Spleen (tissue), 11 donors: ENCODE measurements at regions not wholly inside any gene's neighbourhood (a gene's known extent, or its start where the extent isn't known, plus 50 kb on each side); places are given as distances from the start of the nearest gene placed in this dataset.
"Not testable (repeated sequence)": the region's sequence is repeated elsewhere in the genome, so short reads cannot be mapped to it uniquely, and the experiment has no call there.

Experiments
- DNase-seq: peaks from one replicate; pipeline ENCODE4 v3.0.0-alpha.2; 2020
- H3K27ac ChIP-seq, 8 donors: fragments of 200-600 bp; sonication (generic) in 7 of 8; 1 replicate in 4 of 8; 2 replicates in 4 of 8; pipeline versions ENCODE4 v1.5.0 to v1.8.0; 2016 to 2021; ENCODE audit warnings: inconsistent platforms in 4 of 8, mild to moderate bottlenecking in 4 of 8, moderate library complexity in 1 of 8
- H3K27me3 ChIP-seq, 7 donors: fragments of 200-600 bp; sonication (generic) in 6 of 7; replicated peaks in 1 of 7; 1 replicate in 4 of 7; 2 replicates in 3 of 7; pipeline versions ENCODE4 v1.5.0 to v1.8.0; 2016 to 2021; ENCODE audit warnings: inconsistent platforms in 3 of 7, mild to moderate bottlenecking in 1 of 7
- H3K36me3 ChIP-seq, 6 donors: fragments of 200-600 bp; sonication (generic) in 5 of 6; 1 replicate in 4 of 6; 2 replicates in 2 of 6; pipeline versions ENCODE4 v1.5.0 to v1.8.0; 2016 to 2021; ENCODE audit warnings: inconsistent platforms in 2 of 6
- H3K4me1 ChIP-seq, 6 donors: fragments of 200-600 bp; sonication (generic) in 5 of 6; 1 replicate in 3 of 6; 2 replicates in 3 of 6; pipeline versions ENCODE4 v1.5.0 to v1.8.0; 2016 to 2021; ENCODE audit warnings: inconsistent platforms in 3 of 6
- H3K4me3 ChIP-seq, 8 donors: fragments of 200-600 bp; sonication (generic) in 7 of 8; 1 replicate in 4 of 8; 2 replicates in 4 of 8; pipeline versions ENCODE4 v1.5.0 to v1.8.0; 2016 to 2021; ENCODE audit warnings: inconsistent platforms in 4 of 8, mild to moderate bottlenecking in 4 of 8, moderate library complexity in 2 of 8
- H3K9me3 ChIP-seq, 8 donors: fragments of 200-600 bp; sonication (generic) in 7 of 8; 1 replicate in 4 of 8; 2 replicates in 4 of 8; pipeline versions ENCODE4 v1.5.0 to v1.8.0; 2016 to 2021; ENCODE audit warnings: inconsistent platforms in 4 of 8
- CTCF ChIP-seq, 11 experiments: fragments of 200-600 bp in 7 of 11; fragments of 450-650 bp in 4 of 11; sonication (generic) in 4 of 11; IDR thresholded peaks in 8 of 11; conservative IDR thresholded peaks in 3 of 11; 1 replicate in 7 of 11; 2 replicates in 4 of 11; pipeline versions ENCODE4 v1.4.0 to v1.8.0; 2016 to 2021; ENCODE audit warnings: antibody characterized with exemption in 11 of 11, inconsistent platforms in 4 of 11, mild to moderate bottlenecking in 1 of 11
- POLR2A ChIP-seq, 3 donors: fragments of 450-650 bp; IDR thresholded peaks; one replicate each; pipeline ENCODE4 v1.5.1; 2017; ENCODE audit warnings: antibody characterized with exemption in 3 of 3, mild to moderate bottlenecking in 1 of 3
- POLR2AphosphoS5 ChIP-seq, 3 donors: sonication (generic); formaldehyde crosslinking; IDR thresholded peaks; one replicate each; pipeline ENCODE4 v1.5.1; 2017; ENCODE audit warnings: antibody characterized with exemption in 3 of 3
- WGBS, 5 donors: extraction: QIAGEN DNeasy Blood & Tissue Kit in 3 of 5; methylation state at CpG; one replicate each; pipeline versions ENCODE4 v1.1.5 to v1.1.7; 2013 to 2018; 5-methylcytosine and 5-hydroxymethylcytosine counted together
- intact Hi-C: fragments of 100-400 bp; cut with DNase I; formaldehyde crosslinking; loops from one replicate; pipeline ENCODE4 v1.15.0; 2023; ENCODE audit warnings: low total_unique reads
- donor health status: healthy with polysubstance abuse.
- donor health status: DM: no; HTN: no; CAD: no; lungs with moderate emphysema.
- donor health status: DM: no; HTN: no; CAD: no.
- donor health status: Bipolar disorder and iron deficiency.
- donor health status: healthy.
- donor health status: DM: no; HTN: no; CAD: no.
- donor health status: DM: yes; HTN: yes; CAD: no.

DNA sequence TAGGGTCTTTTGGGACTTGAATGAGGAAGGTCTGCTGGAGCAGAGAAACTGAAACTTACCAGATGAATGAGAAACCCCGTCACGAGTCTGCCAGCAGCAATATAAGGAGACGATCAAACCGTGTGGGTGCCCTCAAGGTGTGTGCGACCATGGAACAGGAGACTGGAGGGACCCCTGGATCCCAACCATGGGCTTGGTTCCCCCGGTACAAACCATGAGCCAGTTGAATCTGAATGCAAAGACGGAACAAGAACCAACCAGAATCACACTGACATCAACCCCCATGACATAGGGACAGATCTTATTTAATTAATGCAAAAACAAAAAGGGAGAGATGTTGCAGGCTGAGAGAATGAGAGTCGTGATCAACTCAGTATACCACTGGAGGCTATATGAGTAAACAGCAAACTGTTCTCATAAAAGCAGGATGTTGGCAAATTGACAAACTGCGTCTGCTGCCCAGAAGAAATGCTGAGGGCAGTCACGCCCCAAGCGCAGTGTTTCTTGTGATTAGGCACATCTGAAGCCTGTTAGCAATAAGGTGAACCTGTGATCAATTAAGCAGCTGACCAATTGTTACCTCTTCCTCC lies 475.5 kb upstream of the ACO1 start:
- WGBS, 5 donors = 63 to 76% (median 70%) methylated on average over 11 of the region's 11 CpGs
- Histone ChIP-seq H3K4me3 (peak overlapping the region in 3 of 8 donors; percentile 13 to 50 (median 17)), H3K9me3 (peaks cover 0 to 12% (median 0%) of the 10 kb centered on the region in 8 donors), H3K27ac (peak overlapping the region in 7 of 8 donors; percentile 12 to 81 (median 63)), H3K4me1 (peaks cover 0 to 11% (median 0%) of the 10 kb centered on the region in 6 donors), H3K27me3 (no peaks in the 10 kb centered on the region), H3K36me3 (no peaks in the 10 kb centered on the region)
- intact Hi-C loops = no loop called here
- TF ChIP-seq POLR2AphosphoS5 (IDR thresholded peaks at IDR 0.05) = no peak
- no peak for TF ChIP-seq POLR2A (IDR thresholded peaks at IDR 0.05)
- TF ChIP-seq CTCF (IDR thresholded peaks at IDR 0.05 in 8 of 11, conservative IDR thresholded peaks at IDR 0.05 in 3 of 11) = no peak
- DNase-seq = no peak

GRCh38 chr9:31912636-31913035 lies 471.8 kb upstream of the ACO1 start:
- peaks cover 0 to 11% (median 0%) of the 10 kb centered on the region in 6 donors for H3K4me1 ChIP-seq
- no peak for DNase-seq
- intact Hi-C loops = no loop called here
- H3K27me3 ChIP-seq = no peaks in the 10 kb centered on the region
- no peaks in the 10 kb centered on the region for H3K9me3 ChIP-seq
- no peaks in the 10 kb centered on the region for H3K36me3 ChIP-seq
- H3K27ac ChIP-seq = peak overlapping the region in 7 of 8 donors; percentile 14 to 73 (median 55)
- no peak overlapping the region for H3K4me3 ChIP-seq
- TF ChIP-seq POLR2A (IDR thresholded peaks at IDR 0.05) (no peak), POLR2AphosphoS5 (IDR thresholded peaks at IDR 0.05) (no peak), CTCF (IDR thresholded peaks at IDR 0.05 in 8 of 11, conservative IDR thresholded peaks at IDR 0.05 in 3 of 11) (no peak)

GRCh38 chr9:31916591-31917241 lies 467.7 kb upstream of the ACO1 start:
- Histone ChIP-seq H3K36me3 (no peaks in the 10 kb centered on the region), H3K27ac (no peak overlapping the region), H3K4me3 (no peak overlapping the region), H3K4me1 (no peaks in the 10 kb centered on the region), H3K9me3 (peaks cover 0 to 18% (median 9%) of the 10 kb centered on the region in 8 donors), H3K27me3 (no peaks in the 10 kb centered on the region)
- TF ChIP-seq CTCF (IDR thresholded peaks at IDR 0.05 in 8 of 11, conservative IDR thresholded peaks at IDR 0.05 in 3 of 11) (no peak), POLR2AphosphoS5 (IDR thresholded peaks at IDR 0.05) (no peak)
- 61 to 73% (median 67%) methylated on average over 2 of the region's 2 CpGs for WGBS, 5 donors
- intact Hi-C loops = no loop called here
- DNase-seq = no peak

GRCh38 chr9:31937737-31938136 lies 446.7 kb upstream of the ACO1 start:
- H3K27me3 ChIP-seq, H3K27ac ChIP-seq, H3K4me1 ChIP-seq, intact Hi-C loops, H3K36me3 ChIP-seq, DNase-seq, H3K4me3 ChIP-seq: not testable (repeated sequence)
- peaks cover 0 to 15% (median 0%) of the 10 kb centered on the region in 8 donors for H3K9me3 ChIP-seq
- WGBS, 5 donors = 89 to 98% (median 94%) methylated on average over 12 to 13 of the region's 13 CpGs
